HUES6 (cell line): ENCODE measurements at regions not wholly inside any gene's neighbourhood (a gene's known extent, or its start where the extent isn't known, plus 50 kb on each side); places are given as distances from the start of the nearest gene placed in this dataset.
"Not testable (repeated sequence)": the region's sequence is repeated elsewhere in the genome, so short reads cannot be mapped to it uniquely, and the experiment has no call there.

Experiments
- H3K27ac ChIP-seq: 2 replicates; pipeline ENCODE4 v1.7.0; 2013; ENCODE audit warnings: low read depth, mild to moderate bottlenecking, low read length, inconsistent platforms
- H3K27me3 ChIP-seq: 2 replicates; pipeline ENCODE4 v1.6.1; 2013; ENCODE audit warnings: low read length; ENCODE audit not compliant: control insufficient read depth, insufficient read depth
- H3K36me3 ChIP-seq: 2 replicates; pipeline ENCODE4 v1.6.1; 2013; ENCODE audit warnings: low read length; ENCODE audit not compliant: control insufficient read depth, insufficient read depth
- H3K4me1 ChIP-seq: 2 replicates; pipeline ENCODE4 v1.6.1; 2013; ENCODE audit warnings: low read length; ENCODE audit not compliant: control insufficient read depth, insufficient read depth
- H3K4me3 ChIP-seq: 2 replicates; pipeline ENCODE4 v1.5.1; 2013; ENCODE audit warnings: low read depth, low read length
- H3K9ac ChIP-seq: one replicate; pipeline ENCODE4 v1.6.1; 2013; ENCODE audit warnings: mild to moderate bottlenecking, low read length
- H3K9me3 ChIP-seq: 2 replicates; pipeline ENCODE4 v1.6.1; 2013; ENCODE audit warnings: low read depth, low read length; ENCODE audit not compliant: control insufficient read depth, insufficient read depth

GRCh38 chr20:63134711-63135361, 81.1 kb downstream of the YTHDF1 start:
- peaks cover 11% of the 10 kb centered on the region for H3K27me3 ChIP-seq
- H3K4me3 ChIP-seq, H3K9ac ChIP-seq, H3K4me1 ChIP-seq, H3K9me3 ChIP-seq, H3K36me3 ChIP-seq, H3K27ac ChIP-seq: not testable (repeated sequence)

GRCh38 chr20:63134201-63134612, 81.7 kb downstream of the YTHDF1 start:
- Histone ChIP-seq H3K27ac (no peak overlapping the region), H3K9ac (no peak overlapping the region), H3K27me3 (peaks cover 14% of the 10 kb centered on the region; the same call in 1 of the 2 replicates), H3K36me3 (no peaks in the 10 kb centered on the region), H3K4me1 (peaks cover 8% of the 10 kb centered on the region), H3K9me3 (no peaks in the 10 kb centered on the region), H3K4me3 (no peak overlapping the region)

GRCh38 chr20:63133481-63134091, 82.3 kb downstream of the YTHDF1 start:
- Histone ChIP-seq H3K27ac (no peak overlapping the region), H3K9ac (no peak overlapping the region), H3K36me3 (no peaks in the 10 kb centered on the region), H3K9me3 (no peaks in the 10 kb centered on the region), H3K4me1 (peaks cover 8% of the 10 kb centered on the region), H3K27me3 (peaks cover 15% of the 10 kb centered on the region; the same call in 1 of the 2 replicates), H3K4me3 (no peak overlapping the region)

GRCh38 chr20:63132715-63133471, 83.0 kb downstream of the YTHDF1 start:
- Histone ChIP-seq H3K9ac (no peak overlapping the region), H3K9me3 (no peaks in the 10 kb centered on the region), H3K27ac (no peak overlapping the region), H3K27me3 (peaks cover 20% of the 10 kb centered on the region; the same call in 1 of the 2 replicates), H3K4me1 (peaks cover 8% of the 10 kb centered on the region), H3K36me3 (no peaks in the 10 kb centered on the region), H3K4me3 (no peak overlapping the region)

- H3K27ac ChIP-seq, result no peak overlapping the region
- no peak overlapping the region for H3K9ac ChIP-seq
- H3K4me3 ChIP-seq, result no peak overlapping the region
- H3K36me3 ChIP-seq, result no peaks in the 10 kb centered on the region
- H3K9me3 ChIP-seq, result no peaks in the 10 kb centered on the region
- peaks cover 8% of the 10 kb centered on the region for H3K4me1 ChIP-seq
- peaks cover 20% of the 10 kb centered on the region; the same call in 1 of the 2 replicates for H3K27me3 ChIP-seq
Observed at GRCh38 chr20:63132131-63132714, 83.7 kb downstream of the YTHDF1 start.

GRCh38 chr20:63130658-63131577, 85.0 kb downstream of the YTHDF1 start:
- Histone ChIP-seq H3K27me3 (peaks cover 23% of the 10 kb centered on the region; the same call in 1 of the 2 replicates), H3K27ac (no peak overlapping the region), H3K4me1 (peaks cover 8% of the 10 kb centered on the region), H3K9me3 (no peaks in the 10 kb centered on the region), H3K9ac (no peak overlapping the region), H3K4me3 (0 out of 2 replicates have a peak overlapping the region, but pooled peaks have one; percentile 18), H3K36me3 (no peaks in the 10 kb centered on the region)

GRCh38 chr20:63129991-63130657, 85.8 kb downstream of the YTHDF1 start:
- H3K27me3 ChIP-seq, result peaks cover 23% of the 10 kb centered on the region; the same call in 1 of the 2 replicates
- peak overlapping the region; percentile 18; the same call in 1 of the 2 replicates for H3K4me3 ChIP-seq
- no peak overlapping the region for H3K27ac ChIP-seq
- H3K4me1 ChIP-seq, result peaks cover 8% of the 10 kb centered on the region
- H3K9me3 ChIP-seq, result no peaks in the 10 kb centered on the region
- no peak overlapping the region for H3K9ac ChIP-seq
- H3K36me3 ChIP-seq, result no peaks in the 10 kb centered on the region

- no peaks in the 10 kb centered on the region for H3K9me3 ChIP-seq
- H3K4me3 ChIP-seq, result no peak overlapping the region; the same call in 1 of the 2 replicates
- no peak overlapping the region for H3K27ac ChIP-seq
- peaks cover 23% of the 10 kb centered on the region; the same call in 1 of the 2 replicates for H3K27me3 ChIP-seq
- peaks cover 8% of the 10 kb centered on the region for H3K4me1 ChIP-seq
- no peak overlapping the region for H3K9ac ChIP-seq
- H3K36me3 ChIP-seq, result no peaks in the 10 kb centered on the region
Observed at GRCh38 chr20:63129376-63129965, 86.5 kb downstream of the YTHDF1 start.

- H3K9me3 ChIP-seq, result no peaks in the 10 kb centered on the region
- peaks cover 5% of the 10 kb centered on the region for H3K4me1 ChIP-seq
- no peaks in the 10 kb centered on the region for H3K36me3 ChIP-seq
- H3K27me3 ChIP-seq, result peaks cover 23% of the 10 kb centered on the region; the same call in 1 of the 2 replicates
- H3K4me3 ChIP-seq, result no peak overlapping the region
- no peak overlapping the region for H3K9ac ChIP-seq
- H3K27ac ChIP-seq, result no peak overlapping the region
Observed at GRCh38 chr20:63128956-63129355, 87.0 kb downstream of the YTHDF1 start.
